ENCODE measurements at regions not wholly inside any gene's neighbourhood (a gene's known extent, or its start where the extent isn't known, plus 50 kb on each side); places are given as distances from the start of the nearest gene placed in this dataset.

DNA sequence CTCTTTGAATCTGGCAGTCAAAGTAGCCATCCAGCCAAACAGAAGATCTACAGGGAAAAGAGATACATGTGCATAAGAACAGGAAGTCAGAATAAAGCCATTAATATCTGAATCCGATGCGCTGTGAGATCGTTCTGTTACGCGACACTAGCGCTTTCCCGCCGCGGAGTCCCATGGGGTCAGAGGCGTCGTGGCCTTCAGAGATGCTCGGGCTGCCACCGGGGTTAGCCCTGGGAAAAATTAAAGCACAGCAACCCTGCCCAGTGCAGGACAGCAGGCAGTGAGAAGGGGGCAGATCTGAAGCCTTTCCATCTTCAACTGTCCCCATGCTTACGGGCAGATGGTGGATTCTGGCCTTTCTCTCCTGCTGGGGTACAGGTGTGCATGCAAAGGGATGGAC, 225.6 kb upstream of the MGMT start:
- TF ChIP-seq, protein P1, sequence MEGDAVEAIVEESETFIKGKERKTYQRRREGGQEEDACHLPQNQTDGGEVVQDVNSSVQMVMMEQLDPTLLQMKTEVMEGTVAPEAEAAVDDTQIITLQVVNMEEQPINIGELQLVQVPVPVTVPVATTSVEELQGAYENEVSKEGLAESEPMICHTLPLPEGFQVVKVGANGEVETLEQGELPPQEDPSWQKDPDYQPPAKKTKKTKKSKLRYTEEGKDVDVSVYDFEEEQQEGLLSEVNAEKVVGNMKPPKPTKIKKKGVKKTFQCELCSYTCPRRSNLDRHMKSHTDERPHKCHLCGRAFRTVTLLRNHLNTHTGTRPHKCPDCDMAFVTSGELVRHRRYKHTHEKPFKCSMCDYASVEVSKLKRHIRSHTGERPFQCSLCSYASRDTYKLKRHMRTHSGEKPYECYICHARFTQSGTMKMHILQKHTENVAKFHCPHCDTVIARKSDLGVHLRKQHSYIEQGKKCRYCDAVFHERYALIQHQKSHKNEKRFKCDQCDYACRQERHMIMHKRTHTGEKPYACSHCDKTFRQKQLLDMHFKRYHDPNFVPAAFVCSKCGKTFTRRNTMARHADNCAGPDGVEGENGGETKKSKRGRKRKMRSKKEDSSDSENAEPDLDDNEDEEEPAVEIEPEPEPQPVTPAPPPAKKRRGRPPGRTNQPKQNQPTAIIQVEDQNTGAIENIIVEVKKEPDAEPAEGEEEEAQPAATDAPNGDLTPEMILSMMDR (IDR thresholded peaks at IDR 0.05; ENCODE audit: borderline replicate concordance, insufficient read depth, low read depth, low read length) = no peak
- no peak overlapping the region for H3K4me3 ChIP-seq (ENCODE audit: low read depth, low read length)

DNA sequence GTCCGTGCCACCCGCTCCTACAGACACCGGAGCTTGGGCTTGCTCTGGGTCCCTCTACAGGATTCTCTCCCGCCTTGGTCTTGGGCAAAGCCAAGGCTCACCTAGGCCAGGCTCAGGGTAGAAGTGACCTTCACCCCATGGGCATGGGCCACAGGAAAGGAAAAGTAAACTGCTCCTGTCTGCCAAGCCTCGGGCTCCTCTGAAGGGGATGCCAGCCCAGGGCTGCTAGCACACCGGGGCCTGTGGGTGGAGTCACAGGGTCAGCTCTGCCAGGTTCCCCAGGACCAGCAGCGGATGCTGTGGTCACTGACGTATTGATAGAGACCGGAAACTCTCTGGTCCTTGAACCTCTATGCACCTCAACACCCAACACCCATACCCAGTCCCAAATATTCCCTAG, 222.7 kb upstream of the MGMT start:
- TF ChIP-seq, protein P1 (IDR thresholded peaks at IDR 0.05; ENCODE audit: borderline replicate concordance, insufficient read depth, low read depth, low read length) = no peak
- no peak overlapping the region for H3K4me3 ChIP-seq (ENCODE audit: low read depth, low read length)

DNA sequence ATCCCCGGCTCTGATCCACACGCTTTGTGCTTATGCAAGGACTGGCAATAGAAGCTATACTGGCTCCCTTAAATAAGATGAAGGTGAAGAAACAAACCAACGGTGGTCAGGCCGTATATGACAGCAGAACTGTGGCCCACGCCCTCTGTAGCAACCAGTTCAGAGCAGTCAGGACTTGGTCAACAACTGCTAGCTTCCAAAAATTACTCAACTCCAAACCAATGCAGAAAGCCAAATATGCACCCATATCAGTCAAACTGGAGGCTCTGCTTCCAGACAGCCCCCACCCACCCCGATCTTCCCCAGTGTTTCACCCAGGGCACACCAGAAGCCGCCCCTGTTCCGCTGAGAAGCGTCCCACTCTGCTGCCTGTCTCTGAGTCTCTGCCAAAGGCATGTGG, 222.3 kb upstream of the MGMT start:
- H3K4me3 ChIP-seq (ENCODE audit: low read depth, low read length) = no peak overlapping the region
- TF ChIP-seq, protein P1 (IDR thresholded peaks at IDR 0.05; ENCODE audit: borderline replicate concordance, insufficient read depth, low read depth, low read length) = no peak

DNA sequence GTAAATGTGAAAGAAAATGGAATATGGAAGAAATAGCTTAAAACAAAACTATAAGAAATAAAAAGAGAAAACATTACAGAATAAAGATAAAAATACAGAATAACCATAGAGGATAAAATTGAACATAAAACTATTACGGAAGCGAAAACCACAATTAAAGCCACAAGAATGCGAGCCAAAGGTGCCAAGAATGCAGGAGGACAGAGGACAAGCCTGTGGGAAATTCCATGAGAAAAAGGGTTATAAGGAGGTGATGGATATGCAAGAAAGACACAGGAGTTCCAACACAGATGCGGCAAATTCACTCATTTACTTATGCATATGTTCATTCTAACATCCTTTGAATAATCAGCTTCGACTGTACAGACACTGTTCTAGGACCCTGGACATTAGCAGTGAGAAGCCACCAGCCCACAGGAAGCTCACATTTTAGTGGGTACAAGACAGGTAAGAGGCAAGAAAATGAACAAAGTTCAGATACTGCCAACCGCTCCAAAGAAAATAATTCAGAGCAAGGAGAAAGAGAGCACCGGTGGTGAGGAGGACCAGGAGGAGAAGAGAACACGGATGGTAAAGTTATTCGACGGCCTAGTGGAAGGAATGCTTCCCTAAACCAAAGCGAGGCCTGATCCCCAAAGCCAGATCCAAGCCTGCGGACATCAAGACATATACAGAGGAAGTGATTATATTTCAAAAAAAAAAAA, 213.7 kb upstream of the MGMT start:
- no peak overlapping the region for H3K4me3 ChIP-seq (ENCODE audit: low read depth, low read length)
- TF ChIP-seq, protein P1 (IDR thresholded peaks at IDR 0.05; ENCODE audit: borderline replicate concordance, insufficient read depth, low read depth, low read length) = no peak

DNA sequence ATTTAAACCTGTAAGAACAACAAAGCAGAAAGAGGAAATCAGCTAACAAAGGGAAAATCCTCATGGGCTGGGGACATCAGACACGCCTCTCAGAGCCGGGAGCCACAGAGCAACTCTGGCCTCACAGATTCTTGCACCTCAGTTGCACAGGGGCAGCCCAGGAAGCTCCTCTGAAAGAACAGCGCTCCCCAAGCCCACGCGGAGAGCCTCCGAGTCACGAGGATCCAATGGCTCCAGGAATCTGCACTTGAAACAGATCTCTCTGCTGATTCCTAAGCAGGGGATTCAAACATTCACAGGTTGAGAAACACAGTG, 213.2 kb upstream of the MGMT start:
- no peak overlapping the region for H3K4me3 ChIP-seq (ENCODE audit: low read depth, low read length)
- TF ChIP-seq, protein P1 (IDR thresholded peaks at IDR 0.05; ENCODE audit: borderline replicate concordance, insufficient read depth, low read depth, low read length) = no peak

DNA sequence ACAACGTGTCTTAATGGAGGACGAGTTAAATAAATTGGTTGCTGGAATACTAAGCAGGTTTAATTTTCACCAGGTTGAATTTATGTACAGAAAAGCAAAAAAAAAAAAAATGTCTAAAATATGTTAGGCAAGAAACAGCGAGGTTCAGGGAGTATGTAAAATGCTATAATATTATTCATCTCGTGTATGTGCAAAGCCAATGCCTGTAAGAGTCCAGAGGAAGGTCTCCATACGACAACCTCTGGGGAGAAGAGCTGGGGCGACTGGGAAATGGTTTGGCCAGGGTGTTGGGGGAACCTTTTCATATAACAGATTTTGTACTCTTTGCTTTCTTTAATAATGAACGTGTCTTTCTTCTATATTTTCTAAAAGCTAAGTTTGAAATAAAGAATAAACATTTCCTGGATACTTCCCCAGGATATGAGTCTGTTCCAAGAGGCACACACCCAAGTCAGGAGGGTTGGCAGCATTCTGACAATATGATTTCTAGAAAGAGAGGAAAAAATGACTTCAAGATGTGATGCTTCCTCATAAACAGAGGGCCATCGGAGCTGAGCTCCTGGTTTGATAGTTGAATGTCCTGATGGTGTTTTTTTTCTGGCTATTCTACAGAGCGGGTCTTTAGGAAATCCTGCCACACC, 208.6 kb upstream of the MGMT start:
- TF ChIP-seq, protein P1 (IDR thresholded peaks at IDR 0.05; ENCODE audit: borderline replicate concordance, insufficient read depth, low read depth, low read length) = no peak
- H3K4me3 ChIP-seq (ENCODE audit: low read depth, low read length) = no peak overlapping the region
